ENCODE measurements at regions not wholly inside any gene's neighbourhood (a gene's known extent, or its start where the extent isn't known, plus 50 kb on each side); places are given as distances from the start of the nearest gene placed in this dataset.

GRCh38 chr13:84050536-84050935 lies 168.3 kb upstream of the SLITRK1 start:
- TF ChIP-seq CTCF (IDR thresholded peaks at IDR 0.05) (no peak), POLR2A (IDR thresholded peaks at IDR 0.05) (no peak)

Data from esophagus squamous epithelium (tissue), 4 donors.